Fibroblast of gingiva (primary cell): ENCODE measurements at regions not wholly inside any gene's neighbourhood (a gene's known extent, or its start where the extent isn't known, plus 50 kb on each side); places are given as distances from the start of the nearest gene placed in this dataset.
"Not testable (repeated sequence)": the region's sequence is repeated elsewhere in the genome, so short reads cannot be mapped to it uniquely, and the experiment has no call there.

Experiments used
- DNase-seq: peaks from one replicate; pipeline ENCODE4 v3.0.0-alpha.2; 2011; ENCODE audit warnings: low read depth

DNA sequence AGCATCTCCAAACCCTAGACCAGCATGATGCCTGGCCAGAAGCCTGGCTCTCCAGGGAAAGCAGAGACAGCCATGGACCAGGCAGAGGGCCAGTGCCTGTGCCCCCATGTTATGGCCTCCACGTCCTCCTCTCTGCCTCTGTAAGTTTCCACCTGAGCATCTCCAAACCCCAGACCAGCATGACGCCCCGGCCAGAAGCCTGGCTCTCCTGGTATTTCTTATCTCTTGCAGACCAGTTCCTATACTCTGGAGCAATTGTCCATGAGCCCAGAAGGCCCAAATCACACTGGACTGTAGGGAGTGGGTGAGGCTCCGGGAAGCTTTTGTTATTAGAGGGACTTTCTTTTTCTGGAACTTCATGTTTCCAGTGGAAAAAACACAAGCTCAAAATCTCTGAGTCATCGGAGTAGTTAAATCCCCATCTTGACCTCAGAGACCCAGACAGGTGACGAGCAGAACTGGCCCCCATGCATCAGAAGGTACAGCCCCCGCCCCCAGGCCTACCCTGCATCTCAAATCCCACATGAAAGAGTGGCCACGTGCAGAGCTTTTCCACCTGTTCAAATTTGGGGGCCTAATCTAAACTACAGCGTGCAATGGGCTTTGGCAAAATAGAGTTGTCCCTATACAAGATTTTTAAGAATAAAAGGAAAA, 110.2 kb upstream of the FOXQ1 start:
- DNase-seq = no peak

DNA sequence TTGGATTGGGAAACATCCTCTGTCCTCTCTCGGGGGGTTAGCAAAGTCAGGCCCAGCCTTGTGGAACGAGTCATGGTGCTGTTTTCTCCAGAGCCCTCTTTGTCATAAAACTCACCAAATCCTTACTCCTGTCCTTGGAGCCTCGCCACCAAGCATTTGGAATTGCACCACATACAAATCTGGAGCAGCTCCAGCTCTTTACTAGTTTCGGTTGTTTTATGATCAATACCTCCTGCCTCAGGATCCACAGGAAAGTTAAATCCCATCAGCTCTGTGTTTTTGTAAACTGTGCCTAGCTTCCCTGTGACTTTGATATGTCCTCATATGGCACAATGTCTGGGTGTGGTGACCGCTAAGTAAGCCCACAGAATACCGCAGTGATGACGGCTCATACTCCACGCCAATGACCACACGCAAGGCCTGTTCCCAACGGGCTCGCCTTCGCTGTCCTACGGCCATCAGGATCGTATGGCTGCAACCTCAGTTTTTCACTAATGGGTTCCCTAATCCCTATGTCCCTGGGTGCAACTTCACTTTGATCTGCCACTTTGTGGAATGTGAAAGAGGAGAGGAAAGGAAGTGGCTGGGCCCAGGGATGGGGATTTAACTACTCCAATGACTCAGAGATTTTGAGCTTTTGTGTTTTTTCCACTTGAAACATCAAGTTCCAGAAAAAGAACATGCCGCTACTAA, 111.3 kb upstream of the FOXQ1 start:
- DNase-seq = peak; percentile 44

DNA sequence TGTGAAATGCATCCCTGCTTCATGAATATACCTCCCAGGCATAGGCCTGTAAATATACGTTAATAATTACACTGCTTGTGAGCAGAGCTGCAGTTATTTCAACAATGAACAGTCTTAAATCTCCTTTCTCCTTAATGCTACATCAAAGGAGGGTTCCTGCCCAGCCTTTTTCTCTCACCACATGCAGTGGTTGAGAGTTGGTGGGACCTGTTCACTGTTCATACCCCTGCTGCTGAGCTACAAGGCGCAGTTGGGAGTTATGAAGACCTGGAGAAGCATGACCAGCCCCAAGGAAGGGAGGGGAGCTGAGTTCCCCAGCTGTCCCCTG, 111.9 kb upstream of the FOXQ1 start:
- no peak for DNase-seq

DNA sequence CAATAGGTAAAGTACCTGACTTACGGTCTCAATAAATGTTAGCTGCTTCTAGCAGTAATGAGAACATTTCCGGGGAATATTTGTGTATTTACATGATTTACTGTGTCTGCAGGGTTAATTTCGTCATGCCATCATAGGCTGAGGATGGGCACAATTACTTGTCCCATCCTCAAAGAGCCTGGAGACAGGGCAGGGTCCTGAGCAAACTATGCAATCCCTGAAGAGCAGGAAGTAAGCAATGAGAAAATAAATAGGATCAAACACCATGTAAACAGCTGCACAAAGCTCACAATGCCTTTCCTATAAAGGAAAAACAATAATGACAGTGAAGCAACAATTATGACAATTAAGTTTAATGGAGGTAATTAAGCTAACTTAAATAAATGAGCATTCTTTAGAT, 114.6 kb upstream of the FOXQ1 start:
- DNase-seq = no peak

DNA sequence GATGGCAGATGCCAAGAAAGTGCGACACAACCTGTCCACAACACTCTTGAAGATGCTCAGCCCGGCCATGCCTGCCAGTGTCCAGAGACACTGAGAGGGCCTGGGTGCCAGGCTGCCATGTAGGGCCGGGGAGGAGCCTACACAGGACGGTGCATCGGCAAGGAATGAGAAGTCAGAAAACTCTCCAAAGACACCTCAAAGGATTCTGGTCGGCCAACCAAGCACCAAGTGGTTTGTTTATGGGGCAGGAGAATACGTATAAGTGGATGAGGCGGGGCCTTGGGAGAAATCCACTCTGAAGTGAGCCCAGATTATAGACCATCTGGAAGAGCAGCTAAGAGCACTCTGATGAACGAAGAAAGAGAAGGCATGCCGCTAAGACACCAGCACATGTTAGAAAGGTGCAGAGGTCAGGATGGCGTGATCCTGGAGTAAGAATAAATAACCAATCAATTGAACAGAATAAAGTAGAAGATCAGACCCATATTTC, 120.7 kb upstream of the FOXQ1 start:
- no peak for DNase-seq

DNA sequence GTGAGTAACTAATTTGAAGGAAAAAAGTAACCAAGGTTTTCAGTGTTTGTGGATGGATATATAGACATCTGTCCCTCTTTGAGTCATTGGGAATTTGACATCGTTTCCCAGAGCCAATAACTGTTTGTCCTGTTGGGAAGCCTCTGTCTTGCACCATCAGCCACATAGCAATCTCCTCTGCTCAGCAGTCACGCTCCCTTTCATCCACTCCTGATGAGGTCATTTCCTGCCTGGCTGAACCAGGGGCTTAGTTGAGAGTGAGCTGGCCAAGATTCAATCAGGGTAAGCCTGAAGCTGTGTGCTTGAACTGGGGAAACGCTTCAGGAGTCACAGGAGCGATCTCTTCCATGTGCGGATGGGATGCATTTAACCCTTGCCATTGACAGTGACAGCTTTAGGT, 121.5 kb upstream of the FOXQ1 start:
- DNase-seq = peak; percentile 81

DNA sequence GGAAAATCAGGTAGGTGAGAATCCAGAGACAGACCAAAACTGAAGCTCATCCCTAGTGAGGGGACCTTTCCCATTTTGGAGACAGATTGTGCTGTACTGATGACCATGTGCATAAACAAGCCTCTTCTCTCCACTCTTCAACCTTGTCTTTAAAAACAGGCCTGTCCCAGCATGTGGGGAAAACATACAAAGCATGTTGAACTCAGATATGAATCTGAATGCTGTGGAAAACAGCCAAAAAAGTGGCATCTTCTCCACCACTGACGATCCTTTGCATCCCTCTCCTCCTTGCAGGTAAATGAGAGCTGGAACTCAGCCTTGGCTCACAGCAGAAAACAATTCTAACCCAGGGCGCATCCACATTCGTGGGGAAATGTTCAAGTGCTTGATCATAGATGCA, 123.7 kb upstream of the FOXQ1 start:
- DNase-seq = no peak

DNA sequence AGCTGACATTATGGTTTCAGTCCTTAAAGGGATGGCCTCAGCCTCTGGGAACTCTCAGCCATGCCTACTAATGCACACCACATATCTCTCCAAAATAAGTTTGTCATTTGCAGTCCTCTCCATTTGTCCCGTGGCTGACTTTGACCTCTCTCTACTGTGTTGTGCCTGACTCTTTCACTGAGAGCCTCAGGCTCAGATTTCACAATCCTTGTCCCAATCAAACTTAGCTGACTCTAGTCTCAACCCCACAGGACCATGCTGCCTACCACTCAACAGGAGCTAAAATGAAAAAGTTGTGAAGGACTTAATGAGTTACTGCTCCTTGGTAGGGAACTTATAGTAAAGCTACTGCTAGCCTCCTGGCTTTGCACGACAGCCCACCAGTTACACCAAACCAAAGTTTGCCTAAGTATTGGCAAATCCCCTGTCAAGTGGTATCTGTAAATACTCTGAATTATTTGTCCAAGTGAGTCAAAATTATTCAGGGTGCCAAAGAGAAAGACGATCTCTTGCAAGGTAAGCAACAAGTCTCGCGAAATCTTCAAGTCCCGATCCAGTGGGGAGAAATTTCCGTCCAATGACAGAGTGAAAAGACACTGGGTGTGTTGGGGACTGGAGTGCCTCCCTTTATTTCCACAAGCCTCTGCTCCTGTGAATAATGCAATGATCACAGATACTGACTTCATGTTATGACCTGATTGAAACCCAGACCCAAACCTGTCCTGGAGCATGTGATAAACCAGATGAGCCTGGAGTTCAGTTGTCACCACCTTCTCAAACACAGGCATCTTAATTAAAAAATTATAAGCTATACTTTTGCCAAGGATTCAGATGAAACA, 124.4 kb upstream of the FOXQ1 start:
- DNase-seq = no peak

DNA sequence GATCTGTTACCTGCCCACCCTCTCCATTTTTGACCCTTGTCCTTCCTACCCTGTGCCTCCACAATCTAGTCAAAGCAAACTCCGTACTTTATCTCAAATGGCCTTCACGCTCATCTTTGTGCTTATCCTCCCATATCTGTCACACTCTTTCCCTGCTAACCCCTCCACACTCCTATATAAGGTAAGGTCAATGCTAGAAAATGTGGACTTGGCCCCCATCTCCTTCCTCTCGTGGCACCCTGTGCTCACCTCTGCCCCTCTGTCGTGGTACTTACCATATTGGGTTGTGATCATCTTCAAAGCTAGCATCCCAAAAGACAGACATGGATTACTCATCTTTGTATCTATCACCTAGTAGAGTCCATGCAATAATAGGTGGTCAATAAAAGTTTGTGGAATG, 127.6 kb upstream of the FOXQ1 start:
- DNase-seq = no peak

DNA sequence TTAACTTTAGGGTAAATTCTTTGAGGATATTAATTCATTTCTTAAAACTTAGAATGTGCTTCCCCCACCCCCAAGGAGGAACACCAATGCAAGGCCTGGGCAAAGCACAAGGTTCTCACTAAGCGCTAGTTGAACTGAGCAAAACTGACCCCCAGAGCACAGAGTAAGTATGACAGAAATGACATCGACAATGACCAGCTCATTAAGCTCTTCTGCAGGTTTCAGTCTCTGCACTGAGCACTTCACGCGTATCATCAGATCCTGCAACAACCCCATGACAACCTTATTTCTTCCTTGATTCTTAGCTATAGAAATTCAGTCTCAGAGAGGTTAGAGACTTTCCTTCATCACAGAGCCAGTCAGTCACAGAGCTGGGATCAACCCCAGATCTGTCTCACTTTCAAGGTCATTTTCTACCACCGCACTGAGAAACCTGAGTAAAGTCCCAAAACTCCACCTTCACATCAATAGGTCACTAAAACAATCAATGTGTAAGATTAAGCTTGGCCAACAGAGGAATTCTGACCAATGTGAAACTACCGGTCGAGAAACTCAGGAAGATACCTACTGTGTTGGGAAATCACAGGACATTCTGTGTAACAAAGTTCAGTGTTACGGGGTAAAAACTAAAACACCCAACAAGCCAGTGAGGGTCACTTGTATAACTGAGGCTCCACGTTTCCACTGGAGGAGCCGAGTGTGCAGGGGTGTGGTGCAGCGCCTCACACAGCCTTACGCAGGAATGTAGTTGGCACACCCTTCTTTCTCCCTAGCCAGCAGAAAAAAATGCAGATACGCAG, 129.0 kb upstream of the FOXQ1 start:
- no peak for DNase-seq

DNA sequence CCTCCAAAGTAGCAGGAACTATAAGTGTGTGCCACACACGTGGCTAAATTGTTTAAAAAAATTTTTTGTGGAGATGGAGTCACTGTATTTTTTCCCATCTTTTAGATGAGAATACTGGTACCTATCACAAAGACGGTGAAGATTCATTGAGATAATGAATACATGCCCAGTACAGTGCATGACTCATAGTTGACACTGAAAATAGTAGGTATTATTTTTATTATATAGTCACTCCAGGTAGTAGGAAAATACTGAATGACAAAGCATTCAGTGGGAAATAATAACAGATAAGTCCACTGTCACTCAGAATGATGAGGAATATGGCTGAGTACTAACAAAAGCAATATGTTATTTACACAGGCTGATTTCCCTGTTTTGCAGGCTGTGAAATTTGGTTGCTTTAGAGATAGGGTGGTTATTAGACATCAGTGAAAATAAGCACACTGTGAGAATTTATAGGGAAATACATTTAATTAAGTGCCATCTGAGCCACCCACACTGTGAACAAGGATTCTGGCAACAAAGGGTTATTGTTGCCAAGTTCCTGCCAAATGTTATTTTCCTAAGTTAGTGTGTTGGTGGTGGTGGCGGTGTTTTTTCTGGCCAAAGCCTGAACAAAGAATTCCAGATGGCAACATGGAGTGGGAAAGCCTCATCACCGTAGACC, 129.8 kb upstream of the FOXQ1 start:
- no peak for DNase-seq

DNA sequence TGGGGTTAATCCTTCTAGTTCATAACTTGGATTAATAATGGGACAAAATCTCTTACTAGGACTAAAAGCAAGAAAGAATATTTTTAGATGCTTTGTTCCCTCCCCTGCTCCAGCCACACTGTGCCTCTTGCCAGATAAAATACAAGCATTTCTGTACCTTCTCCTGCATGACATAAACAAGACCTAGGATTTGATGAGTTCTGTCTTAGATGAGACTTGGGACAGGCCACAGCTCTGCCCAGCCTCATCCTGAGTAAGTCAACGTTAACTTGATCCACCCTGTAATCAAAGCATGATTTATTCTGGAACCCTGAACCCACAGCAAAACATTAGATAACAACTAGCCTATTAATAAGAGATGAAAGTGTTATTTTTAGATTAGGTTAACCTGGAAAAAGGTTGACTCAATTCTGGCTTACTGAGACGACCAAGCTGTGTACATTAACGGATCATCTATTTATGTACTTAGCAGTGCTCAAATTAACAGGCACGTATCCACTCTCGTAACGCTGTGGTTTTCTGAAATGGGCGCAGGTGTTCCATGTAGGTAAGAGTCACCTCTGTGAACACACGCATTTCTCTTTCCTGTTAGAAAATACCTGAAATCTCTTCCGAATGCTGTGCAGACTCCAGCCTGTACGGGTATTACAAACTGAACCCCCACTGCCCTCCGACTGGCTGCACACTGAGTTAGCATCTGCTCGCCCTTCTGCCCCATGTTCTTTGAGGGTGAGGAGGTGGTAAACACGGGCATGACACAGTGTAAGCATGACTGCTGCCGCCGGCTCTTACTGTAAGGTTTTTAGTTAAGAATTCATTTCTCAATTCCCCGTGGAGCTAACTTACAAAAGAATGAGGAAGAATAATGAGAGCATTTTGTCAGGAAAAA, 132.1 kb upstream of the FOXQ1 start:
- DNase-seq = no peak

DNA sequence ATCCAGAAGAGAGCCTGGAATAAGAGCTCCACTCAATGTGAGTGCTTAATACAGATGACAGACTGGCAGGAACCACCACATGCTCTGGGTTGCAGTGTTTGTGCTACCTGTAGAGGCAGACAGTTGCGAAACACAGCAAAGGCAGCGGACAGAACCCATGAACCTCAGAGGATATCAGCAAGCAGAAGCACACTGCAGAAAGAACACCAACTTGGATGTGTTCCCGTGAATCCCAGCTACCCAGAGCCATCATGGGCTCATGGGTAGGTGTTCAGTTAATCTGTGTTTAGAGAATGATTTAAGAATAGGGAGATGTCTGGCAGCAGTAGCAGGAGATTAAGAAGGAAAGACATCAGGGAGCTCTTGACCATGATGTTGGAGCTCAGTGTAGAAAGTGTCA, 133.3 kb upstream of the FOXQ1 start:
- DNase-seq = no peak

DNA sequence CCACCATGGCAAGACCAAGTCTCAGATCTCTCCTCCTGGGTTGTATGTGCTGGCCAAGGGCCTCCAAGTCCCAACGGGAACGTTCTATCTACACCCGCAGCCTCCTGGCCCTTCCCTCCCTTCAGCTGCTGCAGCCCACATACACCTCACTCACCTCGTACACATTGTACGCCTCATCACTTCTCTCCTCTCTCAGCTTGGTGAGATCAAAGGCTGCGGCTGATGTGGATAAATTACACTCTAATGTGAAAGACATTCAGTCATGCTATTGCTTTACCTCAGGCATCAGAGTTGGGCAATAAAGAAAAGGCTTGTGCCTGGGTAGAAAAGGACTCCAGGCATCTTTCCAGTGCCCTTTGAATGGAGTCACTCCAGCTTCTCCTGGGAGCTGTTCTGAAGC, 135.3 kb upstream of the FOXQ1 start:
- no peak for DNase-seq

DNA sequence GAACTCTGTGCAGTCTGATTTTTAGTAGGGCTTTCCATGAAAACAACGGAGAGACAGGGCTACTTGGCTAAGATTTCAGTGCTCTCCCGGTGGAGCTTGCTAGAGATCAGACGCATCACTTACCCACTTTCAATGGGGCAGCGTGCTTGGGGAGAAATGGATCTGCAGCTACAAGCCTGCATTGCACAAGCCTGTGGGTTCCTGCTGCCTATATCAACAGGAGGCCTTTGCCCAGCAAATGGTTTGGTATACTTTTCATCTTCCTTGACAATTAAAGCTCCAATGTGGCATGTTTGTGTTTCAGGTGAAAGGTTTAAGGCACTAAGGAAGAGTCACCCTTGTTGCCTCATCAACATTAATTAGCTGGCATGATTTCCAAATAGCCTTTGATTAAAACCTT, 136.0 kb upstream of the FOXQ1 start:
- DNase-seq = no peak

DNA sequence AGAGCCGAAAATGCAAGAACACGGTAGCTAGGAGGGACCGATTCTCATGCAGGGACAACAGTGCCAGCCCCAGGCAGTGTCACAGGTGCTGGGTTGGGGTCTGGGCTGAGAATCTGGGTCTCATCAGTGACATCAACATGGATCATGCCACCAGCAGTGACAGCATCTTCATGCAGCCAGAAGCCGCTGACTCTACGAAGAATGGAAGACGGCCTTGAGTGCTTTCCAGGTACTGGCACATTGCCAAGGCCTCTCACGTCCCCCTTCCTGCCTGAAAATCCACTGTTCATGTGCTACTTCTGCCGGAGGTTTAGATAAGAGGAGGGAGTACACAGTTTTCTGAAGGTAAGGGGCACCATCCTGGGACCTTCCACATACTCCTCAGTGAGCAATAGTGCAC, 141.1 kb upstream of the FOXQ1 start:
- no peak for DNase-seq

DNA sequence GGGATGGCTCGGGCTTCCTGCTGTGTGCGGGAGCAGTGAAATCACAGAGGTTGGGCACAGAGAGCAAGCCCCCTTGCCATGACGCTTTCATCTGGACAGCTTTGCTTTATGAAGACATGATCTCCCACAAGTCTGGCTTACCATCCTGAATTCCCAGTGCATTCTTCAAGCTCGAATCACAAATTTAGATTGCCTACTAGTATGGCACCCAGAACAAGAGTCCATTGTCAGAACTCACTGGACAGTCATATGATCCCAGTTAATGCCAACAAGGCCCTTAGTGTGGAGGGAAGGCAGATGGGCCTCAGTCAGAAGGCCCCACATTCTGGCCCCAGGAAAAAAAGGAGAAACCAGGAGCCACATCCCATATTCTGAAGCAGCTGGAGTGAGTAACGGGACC, 147.3 kb upstream of the FOXQ1 start:
- DNase-seq = no peak

DNA sequence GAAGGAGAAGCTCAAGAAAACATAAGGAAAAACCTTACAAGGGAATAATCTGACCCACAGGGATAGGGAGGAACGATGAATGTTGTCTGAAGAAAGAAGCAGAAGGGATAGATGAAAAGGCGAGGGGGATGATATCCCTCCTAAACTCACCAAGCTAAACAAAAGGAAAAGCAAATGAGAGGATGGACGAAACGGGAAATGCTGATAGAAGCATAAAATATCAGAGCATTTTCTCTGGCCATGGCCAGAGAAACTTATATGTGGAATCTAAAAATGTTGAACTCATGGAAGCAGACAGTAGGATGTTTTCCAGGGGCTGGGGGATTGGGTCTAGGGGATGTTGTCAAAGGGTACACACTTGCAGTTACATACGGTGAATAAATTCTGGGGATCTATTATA, 148.4 kb upstream of the FOXQ1 start:
- no peak for DNase-seq

DNA sequence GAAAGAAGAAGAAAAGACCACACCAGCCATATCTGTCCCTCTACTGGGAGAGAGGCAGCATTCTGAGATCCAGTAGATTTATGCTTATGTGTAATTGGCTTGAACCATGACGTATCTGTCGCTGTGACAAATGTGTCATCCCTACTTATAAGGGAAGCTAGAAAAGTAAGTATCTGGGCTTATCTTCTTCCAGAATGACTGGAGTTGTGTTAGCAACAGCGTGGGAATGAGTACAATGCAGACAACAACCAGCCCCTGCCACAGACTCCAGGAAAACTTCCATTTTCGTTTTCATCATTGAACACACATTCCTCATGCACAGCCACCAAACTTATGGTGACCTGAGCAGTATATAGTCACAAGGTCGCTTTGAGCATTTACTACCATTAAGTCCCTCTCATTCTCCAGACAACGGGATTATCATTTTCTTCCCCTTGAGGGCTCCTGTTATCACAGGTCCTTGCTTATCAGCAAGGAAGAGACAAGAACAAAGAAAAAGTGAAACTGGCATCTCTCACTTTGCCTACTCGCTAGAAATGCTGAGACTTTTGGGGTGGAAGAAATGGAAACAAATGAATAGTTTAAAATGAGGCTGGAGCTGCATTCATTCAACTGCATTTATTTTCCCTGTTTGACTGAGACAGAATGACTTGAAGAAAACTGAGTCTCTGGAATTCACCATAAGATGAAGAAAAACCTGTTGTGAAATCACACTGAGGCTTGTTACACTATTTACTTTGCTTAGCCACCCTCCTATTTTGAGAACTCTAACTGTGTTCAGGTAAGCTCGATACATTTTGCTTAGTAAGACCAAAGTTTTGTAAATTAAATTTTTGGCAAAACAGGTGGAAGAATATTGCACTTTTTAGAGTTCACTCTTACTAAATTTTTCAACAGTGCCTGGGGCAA, 149.3 kb upstream of the FOXQ1 start:
- DNase-seq = no peak

DNA sequence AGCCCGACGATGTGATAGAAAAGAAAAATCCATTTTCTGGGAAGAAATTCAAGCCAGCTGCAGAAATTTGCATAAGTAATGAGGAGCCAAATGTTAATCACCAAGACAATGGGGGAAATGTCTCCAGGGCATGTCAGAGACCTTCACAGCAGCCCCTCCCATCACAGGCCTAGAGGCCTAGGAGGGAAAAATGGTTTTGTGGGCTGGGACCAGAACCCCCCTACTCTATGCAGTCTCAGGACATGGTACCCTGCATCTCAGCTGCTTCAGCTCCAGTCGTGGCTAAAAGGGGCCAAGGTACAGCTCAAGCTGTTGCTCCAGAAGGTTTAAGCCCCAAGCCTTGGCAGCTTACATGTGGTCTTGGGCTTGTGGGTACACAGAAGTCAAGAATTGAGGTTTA, 155.5 kb upstream of the FOXQ1 start:
- not testable (repeated sequence) for DNase-seq
